NCI-H1105 treated with DMSO at 0.1 percent for 48 hours (cell line): ENCODE measurements at regions not wholly inside any gene's neighbourhood (a gene's known extent, or its start where the extent isn't known, plus 50 kb on each side); places are given as distances from the start of the nearest gene placed in this dataset.
"Not testable (repeated sequence)": the region's sequence is repeated elsewhere in the genome, so short reads cannot be mapped to it uniquely, and the experiment has no call there.

Experiments
- DNase-seq: peaks from one replicate; lab custom pipeline; 2025; lab: John Stamatoyannopoulos, UW

- DNase-seq, result no peak
Measured at GRCh38 chr10:4262870-4263600, 478.0 kb upstream of the KLF6 start.

- no peak for DNase-seq
Measured at GRCh38 chr10:4262449-4262848, 477.4 kb upstream of the KLF6 start.

- DNase-seq, result no peak
Measured at GRCh38 chr10:4260483-4261124, 475.6 kb upstream of the KLF6 start.

GRCh38 chr10:4257939-4258465 lies 473.0 kb upstream of the KLF6 start:
- no peak for DNase-seq

GRCh38 chr10:4256971-4257370 lies 472.0 kb upstream of the KLF6 start:
- DNase-seq, result no peak

- no peak for DNase-seq
Measured at GRCh38 chr10:4255751-4256150, 470.7 kb upstream of the KLF6 start.

GRCh38 chr10:4254101-4254994 lies 469.3 kb upstream of the KLF6 start:
- no peak for DNase-seq

- DNase-seq, result no peak
Measured at GRCh38 chr10:4252701-4253100, 467.7 kb upstream of the KLF6 start.

- no peak for DNase-seq
Measured at GRCh38 chr10:4250587-4250887, 465.5 kb upstream of the KLF6 start.

GRCh38 chr10:4249841-4250586 lies 465.0 kb upstream of the KLF6 start:
- no peak for DNase-seq

GRCh38 chr10:4247379-4247778 lies 462.4 kb upstream of the KLF6 start:
- no peak for DNase-seq

- no peak for DNase-seq
Measured at GRCh38 chr10:4246881-4247358, 461.9 kb upstream of the KLF6 start.

- DNase-seq, result no peak
Measured at GRCh38 chr10:4243651-4244050, 458.6 kb upstream of the KLF6 start.

GRCh38 chr10:4243169-4243568 lies 458.2 kb upstream of the KLF6 start:
- no peak for DNase-seq

- no peak for DNase-seq
Measured at GRCh38 chr10:4242561-4243035, 457.6 kb upstream of the KLF6 start.

GRCh38 chr10:4241724-4242345 lies 456.8 kb upstream of the KLF6 start:
- no peak for DNase-seq

- no peak for DNase-seq
Measured at GRCh38 chr10:4240608-4241197, 455.7 kb upstream of the KLF6 start.

GRCh38 chr10:4239186-4239585 lies 454.2 kb upstream of the KLF6 start:
- no peak for DNase-seq

GRCh38 chr10:4236905-4237304 lies 451.9 kb upstream of the KLF6 start:
- not testable (repeated sequence) for DNase-seq

GRCh38 chr10:4234661-4235060 lies 449.7 kb upstream of the KLF6 start:
- DNase-seq, result no peak

- no peak for DNase-seq
Measured at GRCh38 chr10:4231439-4231838, 446.4 kb upstream of the KLF6 start.
